Trophoblast cell (in vitro differentiated cells and primary cell): ENCODE measurements at regions not wholly inside any gene's neighbourhood (a gene's known extent, or its start where the extent isn't known, plus 50 kb on each side); places are given as distances from the start of the nearest gene placed in this dataset.

Experiments used
- DNase-seq, 2 donors: peaks; one replicate each; pipeline ENCODE4 v3.0.0-alpha.2; 2016
- H2AFZ ChIP-seq: 2 replicates; pipeline ENCODE4 v1.6.1; 2013; ENCODE audit warnings: low read length, moderate library complexity, mild to moderate bottlenecking; ENCODE audit not compliant: insufficient read depth, poor library complexity
- H2AK5ac ChIP-seq: 2 replicates; pipeline ENCODE4 v1.6.1; 2013; ENCODE audit warnings: mild to moderate bottlenecking, low read length
- H2BK120ac ChIP-seq: 2 replicates; pipeline ENCODE4 v1.6.1; 2013; ENCODE audit warnings: low read length, mild to moderate bottlenecking, moderate library complexity; ENCODE audit not compliant: insufficient read depth, poor library complexity
- H2BK12ac ChIP-seq: 2 replicates; pipeline ENCODE4 v1.6.1; 2013; ENCODE audit warnings: mild to moderate bottlenecking, low read length, moderate library complexity
- H2BK5ac ChIP-seq: 2 replicates; pipeline ENCODE4 v1.6.1; 2013; ENCODE audit warnings: low read length, low read depth, moderate library complexity, mild to moderate bottlenecking; ENCODE audit not compliant: poor library complexity
- H3K14ac ChIP-seq: 2 replicates; pipeline ENCODE4 v1.6.1; 2013; ENCODE audit warnings: mild to moderate bottlenecking, low read length
- H3K18ac ChIP-seq: 2 replicates; pipeline ENCODE4 v1.6.1; 2013; ENCODE audit warnings: mild to moderate bottlenecking, low read length
- H3K23ac ChIP-seq: 2 replicates; pipeline ENCODE4 v1.6.1; 2013; ENCODE audit warnings: low read length
- H3K27ac ChIP-seq: 2 replicates; pipeline ENCODE4 v1.5.1; 2013; ENCODE audit warnings: low read depth, mild to moderate bottlenecking, inconsistent platforms, low read length, moderate library complexity
- H3K27me3 ChIP-seq: 2 replicates; pipeline ENCODE4 v1.6.1; 2013; ENCODE audit warnings: inconsistent platforms, mild to moderate bottlenecking, low read length, moderate library complexity; ENCODE audit not compliant: insufficient read depth
- H3K36me3 ChIP-seq, 2 experiments: 1 replicate in 1 of 2; 2 replicates in 1 of 2; pipeline ENCODE4 v1.6.1; 2013; ENCODE audit warnings: low read length in 2 of 2, mild to moderate bottlenecking in 2 of 2, moderate library complexity in 1 of 2; ENCODE audit not compliant: insufficient read depth in 2 of 2, control insufficient read depth in 1 of 2
- H3K4ac ChIP-seq: 2 replicates; pipeline ENCODE4 v1.6.1; 2013; ENCODE audit warnings: low read depth, mild to moderate bottlenecking, low read length, moderate library complexity
- H3K4me1 ChIP-seq, 2 experiments: 1 replicate in 1 of 2; 2 replicates in 1 of 2; pipeline ENCODE4 v1.6.1; 2013; ENCODE audit warnings: low read length in 2 of 2, mild to moderate bottlenecking in 2 of 2, moderate library complexity in 1 of 2; ENCODE audit not compliant: insufficient read depth in 2 of 2, control insufficient read depth in 1 of 2
- H3K4me2 ChIP-seq: 2 replicates; pipeline ENCODE4 v1.6.1; 2013; ENCODE audit warnings: inconsistent platforms, mild to moderate bottlenecking, low read length, moderate library complexity
- H3K4me3 ChIP-seq: 2 replicates; pipeline ENCODE4 v1.5.1; 2013; ENCODE audit warnings: mild to moderate bottlenecking, low read depth, low read length, inconsistent platforms
- H3K79me1 ChIP-seq: one replicate; pipeline ENCODE4 v1.6.1; 2013; ENCODE audit warnings: low read length
- H3K79me2 ChIP-seq: 2 replicates; pipeline ENCODE4 v1.6.1; 2013; ENCODE audit warnings: low read length, mild to moderate bottlenecking; ENCODE audit not compliant: control insufficient read depth, insufficient read depth, poor library complexity
- H3K9ac ChIP-seq: 2 replicates; pipeline ENCODE4 v1.6.1; 2013; ENCODE audit warnings: mild to moderate bottlenecking, low read length
- H3K9me3 ChIP-seq: 2 replicates; pipeline ENCODE4 v1.6.1; 2013; ENCODE audit warnings: low read depth, mild to moderate bottlenecking, control low read depth, inconsistent platforms, low read length; ENCODE audit not compliant: insufficient read depth
- H4K12ac ChIP-seq: 2 replicates; pipeline ENCODE4 v1.6.1; 2013; ENCODE audit warnings: low read depth, mild to moderate bottlenecking, low read length, moderate library complexity
- H4K8ac ChIP-seq: 2 replicates; pipeline ENCODE4 v1.6.1; 2013; ENCODE audit warnings: low read depth, mild to moderate bottlenecking, low read length, moderate library complexity
- H4K91ac ChIP-seq: one replicate; pipeline ENCODE4 v1.6.1; 2013; ENCODE audit warnings: low read depth, mild to moderate bottlenecking, low read length, moderate library complexity
- WGBS: extraction: QIAGEN DNeasy Blood & Tissue Kit; methylation state at CpG from one replicate; pipeline ENCODE4 v1.1.7; 2013; ENCODE audit warnings: missing lambda C conversion rate; ENCODE audit not compliant: insufficient read length, insufficient coverage; ENCODE audit errors: extremely low coverage; 5-methylcytosine and 5-hydroxymethylcytosine counted together

- Histone ChIP-seq H3K14ac (no peak overlapping the region), H3K9me3 (no peaks in the 10 kb centered on the region), H3K4me2 (no peak overlapping the region), H3K36me3 (no peaks in the 10 kb centered on the region), H4K12ac (no peak overlapping the region), H3K4me3 (no peak overlapping the region), H3K18ac (no peak overlapping the region), H2BK5ac (no peak overlapping the region), H3K79me2 (no peaks in the 10 kb centered on the region), H3K4ac (no peak overlapping the region), H3K79me1 (no peaks in the 10 kb centered on the region), H3K27ac (no peak overlapping the region), H3K9ac (no peak overlapping the region), H2BK12ac (no peak overlapping the region), H4K91ac (no peak overlapping the region), H3K23ac (no peak overlapping the region), H3K4me1 (no peaks in the 10 kb centered on the region), H2BK120ac (no peak overlapping the region), H3K27me3 (no peaks in the 10 kb centered on the region), H4K8ac (no peak overlapping the region), H2AK5ac (no peak overlapping the region), H2AFZ (no peak overlapping the region)
- no peak for DNase-seq
- no CpG with 5 or more reads among the region's 3 CpGs for WGBS
Measured at GRCh38 chr1:30343562-30343961, 379.8 kb downstream of the MATN1 start.

- H3K14ac ChIP-seq = no peak overlapping the region
- no peak overlapping the region for H2BK5ac ChIP-seq
- no peak overlapping the region for H3K4me3 ChIP-seq
- no CpG with 5 or more reads among the region's 33 CpGs for WGBS
- no peak overlapping the region for H3K18ac ChIP-seq
- DNase-seq = no peak
- no peak overlapping the region for H4K8ac ChIP-seq
- H4K12ac ChIP-seq = no peak overlapping the region
- no peaks in the 10 kb centered on the region for H3K79me2 ChIP-seq
- H3K4me2 ChIP-seq = no peak overlapping the region
- no peaks in the 10 kb centered on the region for H3K9me3 ChIP-seq
- H3K79me1 ChIP-seq = no peaks in the 10 kb centered on the region
- H3K27ac ChIP-seq = no peak overlapping the region
- no peaks in the 10 kb centered on the region for H3K36me3 ChIP-seq
- no peak overlapping the region for H2AFZ ChIP-seq
- no peak overlapping the region for H2BK120ac ChIP-seq
- H3K27me3 ChIP-seq = no peaks in the 10 kb centered on the region
- no peak overlapping the region for H3K9ac ChIP-seq
- no peak overlapping the region for H4K91ac ChIP-seq
- no peak overlapping the region for H3K23ac ChIP-seq
- no peak overlapping the region for H2AK5ac ChIP-seq
- no peak overlapping the region for H2BK12ac ChIP-seq
- H3K4ac ChIP-seq = no peak overlapping the region
- no peaks in the 10 kb centered on the region for H3K4me1 ChIP-seq
Measured at GRCh38 chr1:30342535-30343141, 380.7 kb downstream of the MATN1 start.

- no peak overlapping the region for H3K14ac ChIP-seq
- H3K4me3 ChIP-seq = no peak overlapping the region
- H3K9me3 ChIP-seq = no peaks in the 10 kb centered on the region
- no peak overlapping the region for H4K12ac ChIP-seq
- H4K91ac ChIP-seq = no peak overlapping the region
- no peaks in the 10 kb centered on the region for H3K79me2 ChIP-seq
- H3K27me3 ChIP-seq = no peaks in the 10 kb centered on the region
- H3K9ac ChIP-seq = no peak overlapping the region
- H3K23ac ChIP-seq = no peak overlapping the region
- H3K4me2 ChIP-seq = no peak overlapping the region
- H2BK12ac ChIP-seq = no peak overlapping the region
- H3K18ac ChIP-seq = no peak overlapping the region
- H4K8ac ChIP-seq = no peak overlapping the region
- no peak overlapping the region for H2AK5ac ChIP-seq
- no peaks in the 10 kb centered on the region for H3K4me1 ChIP-seq
- H3K79me1 ChIP-seq = no peaks in the 10 kb centered on the region
- H3K4ac ChIP-seq = no peak overlapping the region
- no peak overlapping the region for H2BK120ac ChIP-seq
- no peak overlapping the region for H3K27ac ChIP-seq
- WGBS = no CpG with 5 or more reads among the region's 3 CpGs
- no peaks in the 10 kb centered on the region for H3K36me3 ChIP-seq
- no peak for DNase-seq
- no peak overlapping the region for H2BK5ac ChIP-seq
- no peak overlapping the region for H2AFZ ChIP-seq
Measured at GRCh38 chr1:30340934-30341333, 382.5 kb downstream of the MATN1 start.

- Histone ChIP-seq H2AFZ (no peak overlapping the region), H2BK12ac (no peak overlapping the region), H2AK5ac (no peak overlapping the region), H3K14ac (no peak overlapping the region), H3K9me3 (no peaks in the 10 kb centered on the region), H3K27ac (no peak overlapping the region), H2BK120ac (no peak overlapping the region), H3K4me3 (no peak overlapping the region), H3K79me1 (no peaks in the 10 kb centered on the region), H3K9ac (no peak overlapping the region), H3K18ac (no peak overlapping the region), H3K36me3 (no peaks in the 10 kb centered on the region), H3K4me1 (no peaks in the 10 kb centered on the region), H3K4ac (no peak overlapping the region), H4K8ac (no peak overlapping the region), H3K27me3 (no peaks in the 10 kb centered on the region), H4K12ac (no peak overlapping the region), H4K91ac (no peak overlapping the region), H3K79me2 (no peaks in the 10 kb centered on the region), H3K4me2 (no peak overlapping the region), H2BK5ac (no peak overlapping the region), H3K23ac (no peak overlapping the region)
- no CpG with 5 or more reads among the region's 2 CpGs for WGBS
- DNase-seq = no peak
Measured at GRCh38 chr1:30339866-30340265, 383.5 kb downstream of the MATN1 start.
